MM.1S (cell line): ENCODE measurements at regions not wholly inside any gene's neighbourhood (a gene's known extent, or its start where the extent isn't known, plus 50 kb on each side); places are given as distances from the start of the nearest gene placed in this dataset.

Source experiments
- EZH2phosphoT487 ChIP-seq: fragments of 300-600 bp; sonication (generic); IDR thresholded peaks from 2 replicates; pipeline ENCODE4 v1.6.1; 2018; ENCODE audit warnings: antibody characterized with exemption, low read length
- TF ChIP-seq, protein P1 (sequence below): fragments of 300-600 bp; sonication (generic); IDR thresholded peaks from 2 replicates; pipeline ENCODE4 v1.5.1; 2016; ENCODE audit warnings: antibody characterized with exemption, low read length, mixed read lengths

DNA sequence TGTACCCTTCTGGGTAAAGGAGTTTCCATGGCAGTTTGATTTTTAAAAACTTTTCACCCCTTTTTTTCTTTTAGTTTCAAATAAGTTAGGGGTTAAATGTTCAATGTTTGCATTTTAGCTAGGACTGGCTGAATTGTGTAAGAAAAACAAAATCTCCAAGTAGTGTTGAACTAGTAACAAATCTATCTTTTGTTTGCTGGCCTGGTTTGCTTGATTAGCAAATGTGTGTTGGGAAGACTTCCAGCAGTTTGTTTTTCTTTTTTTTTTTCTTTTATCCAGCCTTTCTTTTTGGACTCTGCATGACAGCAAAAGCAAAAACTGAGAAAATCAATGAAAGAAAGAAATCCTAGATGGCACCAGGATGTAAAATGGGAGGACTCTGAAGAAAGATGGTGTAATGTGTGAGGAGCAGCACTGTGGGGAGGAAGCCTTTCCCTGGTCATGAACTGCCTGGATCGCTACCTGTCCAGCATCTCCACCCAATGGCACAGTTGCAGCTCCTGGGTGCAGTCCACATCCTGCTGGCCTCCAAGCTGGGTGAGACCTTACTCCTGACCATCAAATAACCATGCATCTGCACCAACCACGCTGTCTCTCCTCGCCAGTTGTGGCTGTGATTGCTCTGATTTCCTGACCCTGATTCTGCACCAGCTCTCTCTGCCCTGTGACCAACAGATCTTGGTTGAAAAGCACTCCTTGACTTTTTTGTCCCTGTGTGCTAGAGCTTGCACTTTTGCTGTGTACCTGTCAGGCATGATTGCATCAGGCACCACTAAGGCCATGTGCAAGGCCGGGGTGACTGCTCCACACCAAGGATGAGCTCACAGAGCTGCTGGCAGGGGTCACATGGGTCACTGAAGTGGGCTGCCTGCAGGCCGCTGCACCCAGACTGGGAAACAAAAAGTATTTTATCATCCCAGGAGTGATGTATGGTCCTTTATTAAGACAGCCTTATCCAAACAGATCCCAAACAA, 71.2 kb upstream of the ZNF236 start:
- TF ChIP-seq, protein P1, sequence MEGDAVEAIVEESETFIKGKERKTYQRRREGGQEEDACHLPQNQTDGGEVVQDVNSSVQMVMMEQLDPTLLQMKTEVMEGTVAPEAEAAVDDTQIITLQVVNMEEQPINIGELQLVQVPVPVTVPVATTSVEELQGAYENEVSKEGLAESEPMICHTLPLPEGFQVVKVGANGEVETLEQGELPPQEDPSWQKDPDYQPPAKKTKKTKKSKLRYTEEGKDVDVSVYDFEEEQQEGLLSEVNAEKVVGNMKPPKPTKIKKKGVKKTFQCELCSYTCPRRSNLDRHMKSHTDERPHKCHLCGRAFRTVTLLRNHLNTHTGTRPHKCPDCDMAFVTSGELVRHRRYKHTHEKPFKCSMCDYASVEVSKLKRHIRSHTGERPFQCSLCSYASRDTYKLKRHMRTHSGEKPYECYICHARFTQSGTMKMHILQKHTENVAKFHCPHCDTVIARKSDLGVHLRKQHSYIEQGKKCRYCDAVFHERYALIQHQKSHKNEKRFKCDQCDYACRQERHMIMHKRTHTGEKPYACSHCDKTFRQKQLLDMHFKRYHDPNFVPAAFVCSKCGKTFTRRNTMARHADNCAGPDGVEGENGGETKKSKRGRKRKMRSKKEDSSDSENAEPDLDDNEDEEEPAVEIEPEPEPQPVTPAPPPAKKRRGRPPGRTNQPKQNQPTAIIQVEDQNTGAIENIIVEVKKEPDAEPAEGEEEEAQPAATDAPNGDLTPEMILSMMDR: no peak
- TF ChIP-seq EZH2phosphoT487: no peak
